ENCODE measurements at regions not wholly inside any gene's neighbourhood (a gene's known extent, or its start where the extent isn't known, plus 50 kb on each side); places are given as distances from the start of the nearest gene placed in this dataset.

GRCh38 chr2:196440413-196440812, 199.1 kb upstream of the CCDC150 start:
- Mint-ChIP-seq H3K9me3 (ENCODE audit: unreplicated experiment) (no peaks in the 10 kb centered on the region), H3K36me3 (ENCODE audit: insufficient read depth, unreplicated experiment) (no peaks in the 10 kb centered on the region), H3K4me1 (ENCODE audit: insufficient read depth, unreplicated experiment) (peaks cover 4% of the 10 kb centered on the region), H3K27me3 (ENCODE audit: insufficient read depth, unreplicated experiment) (no peaks in the 10 kb centered on the region), H3K4me3 (ENCODE audit: unreplicated experiment) (no peak overlapping the region), H3K27ac (ENCODE audit: low read depth, unreplicated experiment) (no peak overlapping the region)
- intact Hi-C loops (cut with micrococcal nuclease): no loop called here
- no TSS peak for BruUV-seq (replicated peaks)
- no peak for TF ChIP-seq CTCF (IDR thresholded peaks at IDR 0.05; ENCODE audit: unreplicated experiment)
- POLR2A ChIA-PET: no interaction called here
- DNase-seq (ENCODE audit: unreplicated experiment): no peak
- CTCF ChIA-PET: interaction anchor here (1.6 kb wide), 1 partner anchor 14 kb away, joined by 10 read pairs; no protein-coding TSS in a partner anchor

GRCh38 chr2:196441527-196441926, 198.0 kb upstream of the CCDC150 start:
- ChIA-PET CTCF (interaction anchor here (0.5 to 1.6 kb wide), 4 partner anchors 13 to 1337 kb away, joined by 3 to 10 read pairs (median 4); no protein-coding TSS in a partner anchor), POLR2A (interaction anchor here (0.7 to 0.9 kb wide), 2 partner anchors 8 to 252 kb away, joined by 3 to 4 read pairs; no protein-coding TSS in a partner anchor)
- no peak for TF ChIP-seq CTCF (IDR thresholded peaks at IDR 0.05; ENCODE audit: unreplicated experiment)
- intact Hi-C loops (cut with micrococcal nuclease): no loop called here
- Mint-ChIP-seq H3K4me3 (ENCODE audit: unreplicated experiment) (no peak overlapping the region), H3K36me3 (ENCODE audit: insufficient read depth, unreplicated experiment) (no peaks in the 10 kb centered on the region), H3K9me3 (ENCODE audit: unreplicated experiment) (peaks cover 8% of the 10 kb centered on the region), H3K27me3 (ENCODE audit: insufficient read depth, unreplicated experiment) (no peaks in the 10 kb centered on the region), H3K4me1 (ENCODE audit: insufficient read depth, unreplicated experiment) (peaks cover 4% of the 10 kb centered on the region), H3K27ac (ENCODE audit: low read depth, unreplicated experiment) (no peak overlapping the region)
- BruUV-seq (replicated peaks): no TSS peak
- no peak for DNase-seq (ENCODE audit: unreplicated experiment)

GRCh38 chr2:196442211-196442610, 197.3 kb upstream of the CCDC150 start:
- BruUV-seq (replicated peaks): no TSS peak
- DNase-seq (ENCODE audit: unreplicated experiment): no peak

GRCh38 chr2:196444442-196444841, 195.1 kb upstream of the CCDC150 start:
- ChIA-PET CTCF (interaction anchor here (0.7 to 2.6 kb wide), 3 partner anchors 9 to 147 kb away, joined by 3 to 12 read pairs (median 4); no protein-coding TSS in a partner anchor), POLR2A (no interaction called here)
- Mint-ChIP-seq H3K9me3 (ENCODE audit: unreplicated experiment) (peaks cover 8% of the 10 kb centered on the region), H3K4me1 (ENCODE audit: insufficient read depth, unreplicated experiment) (no peaks in the 10 kb centered on the region), H3K27me3 (ENCODE audit: insufficient read depth, unreplicated experiment) (no peaks in the 10 kb centered on the region), H3K27ac (ENCODE audit: low read depth, unreplicated experiment) (peak overlapping the region; percentile 21), H3K4me3 (ENCODE audit: unreplicated experiment) (no peak overlapping the region), H3K36me3 (ENCODE audit: insufficient read depth, unreplicated experiment) (no peaks in the 10 kb centered on the region)
- TF ChIP-seq CTCF (IDR thresholded peaks at IDR 0.05; ENCODE audit: unreplicated experiment): no peak
- DNase-seq (ENCODE audit: unreplicated experiment): no peak
- intact Hi-C loops (cut with micrococcal nuclease): no loop called here
- no TSS peak for BruUV-seq (replicated peaks)

More at GRCh38 chr2:196442211-196442610, 197.3 kb upstream of the CCDC150 start:
- no peak for TF ChIP-seq CTCF (IDR thresholded peaks at IDR 0.05; ENCODE audit: unreplicated experiment)
- no peak overlapping the region for H3K4me3 Mint-ChIP-seq (ENCODE audit: unreplicated experiment)
- peaks cover 4% of the 10 kb centered on the region for H3K4me1 Mint-ChIP-seq (ENCODE audit: insufficient read depth, unreplicated experiment)
- no peaks in the 10 kb centered on the region for H3K36me3 Mint-ChIP-seq (ENCODE audit: insufficient read depth, unreplicated experiment)
- intact Hi-C loops (cut with micrococcal nuclease): no loop called here
- H3K27me3 Mint-ChIP-seq (ENCODE audit: insufficient read depth, unreplicated experiment): no peaks in the 10 kb centered on the region
- CTCF ChIA-PET: interaction anchor here (0.5 kb wide), 1 partner anchor 276 kb away, joined by 3 read pairs; no protein-coding TSS in a partner anchor
- POLR2A ChIA-PET: interaction anchor here (0.6 to 0.7 kb wide), 2 partner anchors 106 to 253 kb away, joined by 3 read pairs; no protein-coding TSS in a partner anchor
- no peak overlapping the region for H3K27ac Mint-ChIP-seq (ENCODE audit: low read depth, unreplicated experiment)
- H3K9me3 Mint-ChIP-seq (ENCODE audit: unreplicated experiment): peaks cover 8% of the 10 kb centered on the region
